Fibroblast of peridontal ligament (primary cell): ENCODE measurements at regions not wholly inside any gene's neighbourhood (a gene's known extent, or its start where the extent isn't known, plus 50 kb on each side); places are given as distances from the start of the nearest gene placed in this dataset.
"Not testable (repeated sequence)": the region's sequence is repeated elsewhere in the genome, so short reads cannot be mapped to it uniquely, and the experiment has no call there.

Experiments used
- DNase-seq: peaks from one replicate; pipeline ENCODE4 v3.0.0-alpha.2; 2010; ENCODE audit errors: extremely low read depth

DNA sequence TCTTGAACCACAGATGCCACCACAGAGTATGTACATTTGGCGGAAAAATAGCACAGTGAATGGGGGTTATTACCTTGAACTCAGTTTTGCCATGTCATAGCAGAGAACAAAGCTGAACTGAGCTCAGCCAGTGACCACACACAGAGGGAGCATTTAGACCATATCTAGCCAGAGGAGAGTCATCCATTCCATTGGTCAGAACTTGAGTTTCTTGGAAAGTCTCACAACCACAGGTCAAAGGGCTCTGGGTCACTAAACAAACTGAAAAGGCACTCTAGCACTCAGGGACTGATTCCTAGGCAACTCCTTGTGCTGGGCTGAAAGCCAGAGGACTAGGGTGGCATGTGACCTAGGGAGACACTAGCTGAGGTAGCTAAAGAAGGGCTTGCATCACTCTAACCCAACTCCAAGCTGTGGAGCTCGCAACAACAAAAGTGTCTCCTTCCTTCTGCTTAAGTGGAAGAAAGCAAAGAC is 239.7 kb upstream of the SEMA3D start:
- DNase-seq: peak; percentile 29

DNA sequence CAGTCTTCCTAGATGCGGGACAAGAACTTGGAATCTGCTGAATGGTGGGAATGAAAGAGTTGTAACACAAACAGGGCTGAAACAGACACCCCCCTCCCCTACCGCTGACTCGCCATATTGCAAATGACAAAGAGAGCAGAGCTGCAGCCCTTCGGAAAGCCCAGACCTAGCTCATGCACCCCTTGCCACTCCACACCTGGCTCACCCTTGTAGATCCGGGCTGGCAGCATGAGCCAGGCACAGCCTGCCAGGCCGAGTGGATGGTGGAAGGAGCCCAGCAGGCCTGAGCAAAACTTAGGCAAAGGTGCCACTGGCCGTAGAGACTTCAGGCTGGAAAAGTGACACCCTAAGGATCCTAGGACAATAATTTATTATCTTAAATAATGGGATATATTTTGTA is 237.4 kb upstream of the SEMA3D start:
- no peak for DNase-seq

DNA sequence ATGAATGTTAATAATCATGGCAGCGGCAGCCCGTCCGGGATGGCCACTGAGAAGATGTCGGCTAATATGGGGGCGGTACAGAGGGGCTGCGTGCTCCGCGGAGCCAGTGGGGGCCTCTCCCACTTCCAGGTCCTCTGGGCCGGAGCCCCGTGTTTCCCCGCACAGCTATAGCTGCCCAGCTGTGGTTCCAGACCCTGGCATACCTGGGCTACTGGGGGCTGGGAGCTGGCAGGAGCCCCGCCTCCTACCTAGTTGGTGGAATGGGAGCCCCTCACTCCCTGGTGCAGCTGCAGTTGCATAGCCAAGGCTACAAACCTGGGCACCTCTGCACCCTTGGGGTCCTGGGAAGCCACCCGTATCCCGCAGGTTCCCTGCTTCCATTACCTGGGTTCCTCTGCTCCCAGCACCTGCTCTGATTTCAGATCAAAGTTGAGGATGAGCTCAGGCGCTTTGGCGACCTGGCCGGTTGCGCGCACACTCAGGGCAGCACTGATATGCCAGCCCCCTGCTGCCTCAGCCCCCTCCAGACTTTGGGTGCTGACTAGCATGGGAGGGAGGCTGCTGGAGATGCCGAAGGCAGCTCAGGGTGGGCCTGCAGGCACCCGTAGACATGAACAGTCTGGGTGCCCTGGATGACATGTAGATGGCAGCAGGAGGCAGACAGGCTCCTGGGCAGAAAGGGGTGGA is 236.5 kb upstream of the SEMA3D start:
- DNase-seq: no peak

DNA sequence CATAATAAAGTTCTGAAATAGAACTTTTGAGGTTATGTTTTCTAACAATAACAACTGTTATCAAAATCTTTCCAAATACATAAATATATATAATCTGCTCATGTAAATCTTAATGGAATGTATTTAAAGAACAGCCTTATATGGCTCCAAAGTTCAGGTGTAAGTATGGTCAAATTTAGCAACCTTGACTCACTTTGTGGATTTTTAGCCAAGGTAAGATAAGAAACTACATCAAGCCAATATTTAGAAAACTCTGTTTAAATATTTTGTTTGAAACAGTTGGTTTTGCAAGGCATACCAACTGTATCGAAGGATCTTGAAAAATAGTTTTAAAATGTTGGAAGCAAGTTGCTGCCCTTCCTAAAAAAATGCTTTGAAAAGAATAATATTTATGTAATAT is 228.9 kb upstream of the SEMA3D start:
- DNase-seq: no peak

DNA sequence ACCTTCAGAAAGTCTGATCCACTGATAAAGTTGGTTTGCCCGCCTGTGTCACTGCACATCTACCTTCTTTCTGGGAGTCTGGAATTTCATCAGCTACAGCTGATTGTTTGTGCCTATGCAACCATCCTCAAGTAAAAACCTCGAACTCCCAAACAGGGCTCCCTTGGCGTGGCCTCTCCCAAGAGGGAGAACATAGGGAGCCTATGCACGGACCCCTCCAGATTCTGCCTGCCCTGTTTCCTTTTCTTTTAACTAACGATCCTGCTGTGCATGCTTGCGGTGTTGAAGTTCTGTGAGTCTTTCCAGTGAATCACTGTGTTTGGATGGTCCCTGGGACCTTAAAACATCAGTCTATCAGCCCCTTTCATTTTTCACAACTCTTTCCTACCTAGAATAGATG is 226.9 kb upstream of the SEMA3D start:
- no peak for DNase-seq

DNA sequence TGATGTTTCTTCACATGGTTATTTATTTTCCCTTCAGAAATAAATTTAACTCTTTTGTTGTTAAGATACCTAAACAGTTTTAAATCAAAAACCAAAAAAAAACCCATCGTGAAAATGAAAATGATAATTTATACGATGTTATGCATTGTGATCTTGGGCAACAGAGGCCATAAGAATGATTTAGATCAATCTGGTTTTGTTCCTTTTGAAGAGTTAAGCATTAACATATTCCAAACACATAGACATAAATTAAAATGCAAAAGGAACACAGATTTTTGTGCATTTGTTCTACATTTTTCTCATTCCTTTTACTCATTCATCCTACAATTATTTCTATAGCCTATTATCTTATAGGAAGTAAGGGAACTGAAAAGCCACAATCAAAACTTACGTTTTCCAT is 226.1 kb upstream of the SEMA3D start:
- no peak for DNase-seq

DNA sequence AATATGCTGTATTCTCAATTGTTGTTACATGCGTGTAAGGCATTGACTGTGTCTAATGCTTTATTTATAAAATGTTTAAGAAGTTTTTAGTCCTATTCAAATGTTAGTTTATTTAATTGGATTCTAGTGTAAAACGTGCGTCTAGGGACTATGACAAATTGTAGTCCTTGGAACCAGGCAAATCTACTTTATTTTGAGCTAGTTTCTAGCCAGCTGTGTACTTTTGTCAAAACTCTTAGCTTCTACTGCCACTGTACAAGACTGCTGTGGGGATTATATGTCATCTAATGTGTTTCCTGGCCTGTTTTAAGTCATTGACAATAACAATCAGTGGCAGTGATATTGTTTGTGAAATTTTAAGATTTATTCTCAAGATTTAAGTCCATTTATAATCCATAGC is 220.5 kb upstream of the SEMA3D start:
- no peak for DNase-seq

DNA sequence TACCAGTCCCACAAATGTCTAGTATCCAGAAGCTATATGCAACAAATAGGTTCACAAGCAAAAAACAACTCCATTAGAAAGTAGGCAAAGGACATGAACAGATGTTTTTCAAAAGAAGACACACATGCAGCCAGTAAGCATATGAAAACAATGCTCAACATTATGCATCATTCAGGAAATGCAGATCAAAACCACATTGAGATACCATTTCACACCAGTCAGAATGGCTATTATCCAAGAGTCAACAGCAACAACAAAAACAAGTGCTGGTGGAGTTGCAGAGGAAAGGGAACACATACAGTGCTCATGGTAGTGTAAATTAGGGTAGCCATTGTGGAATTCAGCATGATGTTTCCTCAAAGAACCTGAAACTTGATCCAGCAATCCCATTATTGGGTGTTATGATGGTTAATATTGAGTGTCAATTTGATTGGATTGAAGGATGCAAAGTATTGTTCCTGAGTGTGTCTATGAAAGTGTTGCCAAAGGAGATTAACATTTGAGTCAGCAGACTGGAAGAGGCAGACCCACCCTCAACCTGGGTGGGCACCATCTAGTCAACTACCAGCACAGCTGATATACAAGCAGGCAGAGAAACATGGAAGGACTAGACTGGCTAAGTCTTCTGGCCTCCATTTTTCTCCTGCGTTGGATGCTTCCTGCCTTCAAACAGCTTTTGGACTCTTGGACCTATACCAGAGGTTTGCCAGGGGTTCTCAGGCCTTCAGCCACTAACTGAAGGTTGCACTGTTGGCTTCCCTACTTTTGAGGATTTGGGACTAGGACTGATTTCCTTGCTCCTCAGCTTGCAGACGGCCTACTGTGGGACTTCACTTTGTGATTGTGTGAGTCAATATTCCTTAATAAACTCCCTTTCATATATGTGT is 218.4 kb upstream of the SEMA3D start:
- DNase-seq: no peak

DNA sequence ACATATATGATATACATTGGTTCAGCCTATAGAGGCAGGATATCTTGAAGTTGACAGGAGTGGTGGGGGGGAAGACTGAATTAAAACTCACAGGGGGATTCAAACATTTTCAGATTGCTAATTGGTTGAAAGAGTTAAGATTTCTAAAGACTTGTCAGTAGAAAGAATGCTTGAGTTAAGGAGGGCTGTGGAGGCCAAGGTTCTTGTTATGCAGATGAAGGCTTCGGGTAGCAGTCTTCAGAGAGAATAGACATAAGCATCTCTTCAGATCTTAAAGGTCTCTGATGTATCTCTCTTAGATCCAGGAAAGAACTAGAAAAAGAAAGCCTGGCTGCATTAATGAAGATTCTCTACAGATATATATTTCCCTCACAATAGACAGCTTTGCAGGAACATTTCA is 209.8 kb upstream of the SEMA3D start:
- no peak for DNase-seq

DNA sequence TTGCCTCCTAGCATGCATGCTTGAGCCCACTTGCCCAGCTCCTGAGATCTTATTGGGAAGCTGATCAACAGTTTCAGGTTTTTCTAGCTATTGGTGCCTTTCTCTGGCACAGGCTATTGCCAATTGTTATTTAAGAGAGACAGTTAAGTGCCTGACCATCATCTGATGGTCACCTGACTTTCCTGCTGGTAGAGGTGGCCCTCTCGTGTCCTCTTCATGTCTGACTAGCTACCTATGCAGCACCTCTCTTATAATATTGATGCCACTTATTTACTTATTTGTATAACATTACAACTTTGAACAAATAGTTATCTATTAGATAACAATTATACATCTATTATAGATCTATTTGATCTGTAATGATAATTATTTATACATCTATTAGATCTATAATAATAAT is 205.9 kb upstream of the SEMA3D start:
- no peak for DNase-seq

DNA sequence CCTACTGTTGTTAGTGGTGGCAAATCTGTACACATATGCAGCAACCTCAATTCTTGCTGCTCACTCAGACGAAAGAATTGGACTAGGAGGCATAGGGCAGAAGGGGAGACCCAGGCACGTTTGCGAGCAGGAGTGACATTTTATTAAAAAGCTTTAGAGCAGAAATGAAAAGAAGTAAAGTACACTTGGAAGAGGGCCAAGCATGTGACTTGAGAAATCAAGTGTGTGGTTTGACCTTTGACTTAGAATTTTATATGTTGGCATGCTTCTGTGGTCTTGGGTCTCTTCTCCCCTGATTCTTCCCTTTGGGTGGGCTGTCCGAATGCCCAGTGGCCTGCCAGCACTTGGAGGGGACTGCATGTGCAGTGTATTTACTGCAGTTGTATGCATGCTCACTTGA is 205.5 kb upstream of the SEMA3D start:
- peak; percentile 1 for DNase-seq

DNA sequence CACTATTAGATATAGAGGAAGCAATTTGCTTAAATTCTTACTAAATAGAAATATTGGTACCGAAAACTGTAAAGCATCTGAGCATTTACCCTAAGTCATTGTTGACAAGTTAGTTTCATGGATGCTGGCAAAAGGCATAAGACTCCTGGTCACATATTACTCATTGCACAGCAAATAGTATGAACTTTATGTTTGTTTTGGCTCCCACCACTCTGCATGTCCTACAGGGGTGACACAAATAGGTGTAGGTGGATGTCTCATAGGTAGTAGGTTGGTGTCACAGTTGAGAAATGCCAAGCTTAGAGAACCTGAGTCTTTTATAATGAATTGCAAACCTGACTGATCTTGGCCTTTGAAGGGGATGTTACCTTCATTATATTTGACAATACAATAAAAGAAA is 199.6 kb upstream of the SEMA3D start:
- DNase-seq: no peak

DNA sequence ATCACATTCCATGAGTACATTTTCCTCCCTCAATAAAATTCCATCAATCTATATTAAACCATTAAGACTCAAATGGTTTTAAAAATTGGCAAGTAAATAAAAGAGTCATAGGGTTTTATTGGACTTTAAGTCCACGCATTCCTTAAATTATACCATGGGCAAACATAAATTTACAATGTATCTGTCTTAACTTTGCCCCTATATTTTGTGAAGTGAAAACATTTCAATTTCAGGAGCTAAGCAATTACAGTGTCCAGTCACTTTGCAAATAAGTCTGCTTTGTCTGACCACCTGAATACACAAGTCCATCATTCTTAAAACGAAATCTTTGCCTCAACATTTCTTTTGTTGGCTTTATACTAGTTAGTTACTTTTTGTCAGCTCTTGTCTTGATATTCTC is 197.5 kb upstream of the SEMA3D start:
- no peak for DNase-seq

DNA sequence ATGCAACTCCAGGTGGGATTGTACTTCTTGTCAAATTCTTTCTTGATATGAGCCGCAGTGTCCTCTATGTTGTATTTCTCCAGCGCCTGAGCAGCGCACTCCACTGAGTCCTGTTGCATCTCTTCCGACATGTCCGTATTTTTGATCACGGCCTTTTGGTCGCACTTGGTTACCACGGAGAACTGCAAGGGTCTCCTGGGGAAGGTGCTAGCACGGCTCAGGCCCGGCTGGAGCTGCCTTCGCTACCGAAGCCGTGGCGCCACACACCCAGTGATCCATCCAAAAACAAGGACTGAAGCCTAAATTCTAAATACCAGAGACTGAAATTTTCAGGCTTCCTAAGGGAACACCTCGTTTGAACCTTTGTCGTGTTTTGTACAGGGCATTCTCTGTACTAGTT is 194.4 kb upstream of the SEMA3D start:
- no peak for DNase-seq

DNA sequence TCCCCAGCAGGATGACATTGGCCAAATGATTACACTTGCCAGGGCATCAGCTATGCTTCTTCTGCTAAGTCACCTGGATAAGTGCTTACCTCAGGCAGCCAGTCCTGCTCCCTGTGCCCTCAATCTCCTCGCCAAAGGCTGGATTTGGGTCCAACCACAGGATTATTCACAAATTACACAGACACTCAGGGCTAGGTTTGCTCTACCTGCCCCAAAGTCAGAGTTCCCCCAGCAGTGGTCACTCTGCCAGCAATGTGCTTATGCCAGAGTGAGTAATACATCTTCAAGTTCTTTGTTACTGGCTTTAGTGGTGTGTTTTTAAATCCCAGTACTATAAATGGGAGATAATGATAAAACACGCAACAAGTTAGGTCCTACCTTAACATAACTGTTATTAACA is 189.7 kb upstream of the SEMA3D start:
- no peak for DNase-seq

DNA sequence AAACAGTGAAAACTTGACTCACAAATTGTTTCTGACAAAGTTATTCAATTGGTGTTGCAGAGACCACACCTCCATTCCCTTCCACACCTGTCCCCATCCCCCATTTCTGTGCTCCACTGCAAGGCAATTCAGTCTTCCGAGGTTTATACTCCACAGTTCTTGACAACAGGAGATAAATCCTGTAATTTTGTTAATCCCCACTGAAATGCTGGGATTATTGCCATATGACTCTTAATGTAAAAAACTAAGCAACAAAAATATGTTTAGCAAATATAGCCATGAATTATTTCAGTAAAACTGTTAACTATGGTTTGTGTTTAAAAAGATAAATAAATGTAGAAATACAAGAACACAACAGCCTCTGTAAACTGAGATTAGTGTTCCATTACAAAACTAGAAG is 170.1 kb upstream of the SEMA3D start:
- DNase-seq: no peak

DNA sequence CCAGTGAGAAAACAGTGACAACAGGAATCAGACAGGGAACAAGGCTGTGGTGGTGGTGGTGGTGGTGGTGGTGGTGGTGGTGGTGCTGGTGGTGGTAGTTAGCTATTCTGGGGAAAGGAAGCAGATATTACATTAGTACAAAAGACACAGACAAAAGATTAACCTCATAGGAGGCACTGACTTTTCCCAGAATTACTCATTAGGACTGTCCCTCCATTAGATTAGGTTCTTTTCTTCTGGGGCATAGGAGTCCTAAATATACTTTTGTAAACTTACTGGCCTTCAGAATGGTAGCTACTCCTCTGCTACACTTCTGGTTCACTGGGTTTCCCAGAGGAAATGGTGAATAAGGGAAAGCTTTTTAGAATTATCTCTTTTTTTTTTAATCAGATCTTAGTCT is 156.6 kb upstream of the SEMA3D start:
- no peak for DNase-seq

DNA sequence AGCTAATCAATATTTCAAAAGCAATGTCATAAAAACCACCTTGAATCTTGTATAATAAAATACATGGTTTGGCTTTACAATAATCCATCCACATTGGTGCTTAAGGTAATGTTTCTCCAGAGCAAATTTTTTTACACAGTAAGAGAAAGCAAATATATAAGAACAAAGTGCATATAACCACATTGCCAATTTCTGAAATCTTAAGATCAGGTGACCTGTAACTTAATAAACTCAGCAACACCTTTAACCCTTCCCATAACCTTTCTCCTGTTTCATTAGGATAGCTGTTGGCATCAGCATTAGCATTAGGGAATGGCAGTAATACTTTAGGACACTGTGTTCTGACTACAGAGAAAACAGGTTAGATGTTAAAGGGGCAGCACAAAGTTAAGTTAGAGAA is 155.9 kb upstream of the SEMA3D start:
- DNase-seq: no peak

DNA sequence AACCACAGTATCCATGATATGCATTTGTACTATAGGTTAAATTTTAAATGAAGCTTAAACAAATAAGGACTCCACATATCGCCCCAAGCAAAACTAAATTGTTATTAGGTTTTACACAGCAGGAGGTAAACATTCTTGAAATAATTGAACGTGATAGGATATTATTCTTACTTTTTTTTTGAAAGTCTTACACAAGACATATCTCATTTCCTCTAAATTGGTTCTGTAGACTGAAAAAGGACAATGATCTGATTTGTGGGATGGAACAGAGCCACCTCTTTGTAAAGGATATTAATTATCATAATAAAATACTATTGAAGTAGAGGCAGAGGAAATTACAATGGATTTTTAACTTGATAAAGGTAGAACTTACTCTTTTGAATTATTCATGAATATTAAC is 155.1 kb upstream of the SEMA3D start:
- no peak for DNase-seq

DNA sequence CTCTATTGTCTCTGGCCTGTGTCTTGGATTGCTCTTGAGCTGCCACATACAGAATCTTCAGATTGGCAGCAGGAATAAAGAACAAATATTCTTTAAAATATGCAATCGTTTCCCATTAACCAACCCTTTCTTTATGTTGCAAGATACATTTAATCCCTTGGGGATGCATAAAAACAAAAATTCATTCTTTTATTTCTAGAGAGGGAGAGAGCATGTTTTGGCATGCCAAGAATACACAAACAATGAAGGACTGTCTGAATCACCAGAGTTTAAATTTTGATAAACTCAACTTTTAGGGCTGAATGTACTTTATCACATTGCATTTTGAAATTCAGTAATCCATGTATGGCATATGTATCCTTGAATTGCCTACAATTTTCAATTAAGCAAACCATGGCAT is 154.3 kb upstream of the SEMA3D start:
- peak; percentile 16 for DNase-seq

DNA sequence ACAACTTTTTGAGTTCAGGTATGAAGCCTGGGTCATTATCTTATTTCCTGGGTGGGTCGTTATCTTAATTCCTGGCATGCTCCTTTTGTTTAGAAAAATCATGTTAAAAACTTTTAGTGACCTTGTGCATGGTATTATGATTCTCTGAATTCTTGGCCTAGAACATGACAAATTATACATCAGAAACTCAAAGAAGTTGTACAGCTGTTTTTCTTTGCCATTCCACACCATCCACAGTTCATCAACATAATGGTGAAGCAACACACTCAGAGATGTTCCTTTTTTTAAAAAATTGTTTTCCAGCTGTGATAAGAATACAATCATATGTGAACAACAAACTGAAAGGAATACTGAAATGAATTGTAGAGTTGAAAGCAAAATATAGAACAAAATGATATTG is 149.2 kb upstream of the SEMA3D start:
- peak; percentile 12 for DNase-seq

DNA sequence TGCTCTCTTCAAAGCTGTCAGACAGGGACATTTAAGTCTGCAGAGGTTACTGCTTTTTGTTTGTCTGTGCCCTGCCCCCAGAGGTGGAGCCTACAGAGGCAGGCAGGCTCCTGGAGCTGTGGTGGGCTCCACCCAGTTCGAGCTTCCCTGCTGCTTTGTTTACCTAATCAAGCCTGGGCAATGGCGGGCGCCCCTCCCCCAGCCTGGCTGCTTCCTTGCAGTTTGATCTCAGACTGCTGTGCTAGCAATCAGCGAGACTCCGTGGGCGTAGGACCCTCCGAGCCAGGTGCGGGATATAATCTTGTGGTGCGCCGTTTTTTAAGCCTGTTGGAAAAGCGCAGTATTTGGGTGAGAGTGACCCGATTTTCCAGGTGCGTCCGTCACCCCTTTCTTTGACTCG is 148.3 kb upstream of the SEMA3D start:
- not testable (repeated sequence) for DNase-seq

DNA sequence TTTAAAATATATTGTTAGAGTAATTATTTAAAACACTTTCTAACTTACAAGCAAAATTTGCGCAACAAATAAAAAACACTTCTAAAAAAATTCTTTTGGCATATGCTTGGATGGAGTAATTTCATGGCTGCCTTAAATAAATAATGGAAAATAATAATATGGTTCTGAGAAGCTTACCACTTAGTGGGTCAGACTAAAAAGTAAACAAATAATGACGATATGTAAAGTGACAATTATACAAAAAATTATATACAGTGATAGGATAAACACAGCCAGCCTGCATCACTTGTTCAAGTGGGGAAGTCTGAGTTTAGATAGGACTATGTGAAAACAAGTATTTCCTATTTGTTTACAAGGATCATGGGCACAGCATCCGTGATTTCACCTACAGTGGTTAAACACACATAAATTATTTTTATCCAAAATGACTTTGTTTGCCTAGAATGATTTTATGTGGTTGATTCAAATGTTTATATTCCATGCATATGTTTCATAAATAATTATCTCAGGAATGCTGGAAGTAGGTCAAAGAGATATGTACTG is 141.7 kb upstream of the SEMA3D start:
- DNase-seq: peak; percentile 14
